DOHH2 (cell line): ENCODE measurements at regions not wholly inside any gene's neighbourhood (a gene's known extent, or its start where the extent isn't known, plus 50 kb on each side); places are given as distances from the start of the nearest gene placed in this dataset.

ENCODE experiments used
- EZH2phosphoT487 ChIP-seq: fragments of 200-600 bp; sonication (generic); IDR thresholded peaks from 2 replicates; pipeline ENCODE4 v1.6.1; 2017; ENCODE audit warnings: borderline replicate concordance, mild to moderate bottlenecking, antibody characterized with exemption, low read length, moderate library complexity, mixed read lengths
- TF ChIP-seq, protein P1 (sequence below): fragments of 200-600 bp; sonication (generic); IDR thresholded peaks from one replicate; pipeline ENCODE4 v1.5.1; 2014; ENCODE audit warnings: antibody characterized with exemption, mild to moderate bottlenecking, low read depth, low read length; ENCODE audit not compliant: poor library complexity, severe bottlenecking

DNA sequence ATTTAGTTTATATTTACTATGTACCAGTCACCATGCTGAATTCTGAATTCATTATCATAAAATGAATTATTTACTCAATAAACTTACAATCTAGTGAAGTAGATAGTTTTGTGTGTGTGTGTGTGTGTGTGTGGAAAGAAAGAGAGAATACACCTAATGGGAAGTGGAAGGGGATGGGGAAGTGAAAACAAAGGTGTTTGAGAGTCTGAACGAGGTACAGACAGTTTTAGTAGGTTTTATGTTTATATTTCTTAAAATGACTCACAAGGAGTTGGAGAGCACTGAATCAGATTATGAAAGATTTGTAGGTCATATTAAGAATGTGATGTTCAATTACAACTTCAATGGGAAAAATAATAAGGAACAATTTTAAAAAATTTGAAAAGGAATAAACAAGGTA lies 1753.0 kb downstream of the SLITRK1 start:
- TF ChIP-seq, protein P1, sequence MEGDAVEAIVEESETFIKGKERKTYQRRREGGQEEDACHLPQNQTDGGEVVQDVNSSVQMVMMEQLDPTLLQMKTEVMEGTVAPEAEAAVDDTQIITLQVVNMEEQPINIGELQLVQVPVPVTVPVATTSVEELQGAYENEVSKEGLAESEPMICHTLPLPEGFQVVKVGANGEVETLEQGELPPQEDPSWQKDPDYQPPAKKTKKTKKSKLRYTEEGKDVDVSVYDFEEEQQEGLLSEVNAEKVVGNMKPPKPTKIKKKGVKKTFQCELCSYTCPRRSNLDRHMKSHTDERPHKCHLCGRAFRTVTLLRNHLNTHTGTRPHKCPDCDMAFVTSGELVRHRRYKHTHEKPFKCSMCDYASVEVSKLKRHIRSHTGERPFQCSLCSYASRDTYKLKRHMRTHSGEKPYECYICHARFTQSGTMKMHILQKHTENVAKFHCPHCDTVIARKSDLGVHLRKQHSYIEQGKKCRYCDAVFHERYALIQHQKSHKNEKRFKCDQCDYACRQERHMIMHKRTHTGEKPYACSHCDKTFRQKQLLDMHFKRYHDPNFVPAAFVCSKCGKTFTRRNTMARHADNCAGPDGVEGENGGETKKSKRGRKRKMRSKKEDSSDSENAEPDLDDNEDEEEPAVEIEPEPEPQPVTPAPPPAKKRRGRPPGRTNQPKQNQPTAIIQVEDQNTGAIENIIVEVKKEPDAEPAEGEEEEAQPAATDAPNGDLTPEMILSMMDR = no peak
- TF ChIP-seq EZH2phosphoT487 = no peak
